Testis (tissue), 2 donors: ENCODE measurements at regions not wholly inside any gene's neighbourhood (a gene's known extent, or its start where the extent isn't known, plus 50 kb on each side); places are given as distances from the start of the nearest gene placed in this dataset.

ENCODE experiments used
- CTCF ChIP-seq, 3 experiments: fragments of 450-650 bp in 2 of 3; fragments of 200-600 bp in 1 of 3; sonication (generic) in 1 of 3; IDR thresholded peaks; one replicate each; pipeline ENCODE4 v1.5.1; 2016 to 2019; ENCODE audit warnings: antibody characterized with exemption in 3 of 3, mild to moderate bottlenecking in 2 of 3, moderate library complexity in 1 of 3
- POLR2A ChIP-seq: fragments of 450-650 bp; IDR thresholded peaks from one replicate; pipeline ENCODE4 v1.6.1; 2017; ENCODE audit warnings: antibody characterized with exemption, mild to moderate bottlenecking, moderate library complexity

GRCh38 chr11:91265946-91266345 lies 958.7 kb upstream of the FAT3 start:
- TF ChIP-seq POLR2A (no peak), CTCF (IDR thresholded peaks at IDR 0.05) (no peak)
